ENCODE measurements at regions not wholly inside any gene's neighbourhood (a gene's known extent, or its start where the extent isn't known, plus 50 kb on each side); places are given as distances from the start of the nearest gene placed in this dataset.

- TF ChIP-seq CTCF (IDR thresholded peaks at IDR 0.05) (no peak), POLR2A (IDR thresholded peaks at IDR 0.05) (no peak)
These were observed 163.3 kb upstream of the ADAMTS5 start for GRCh38 chr21:27130154-27130553.
